IMR-90 (cell line): ENCODE measurements at regions not wholly inside any gene's neighbourhood (a gene's known extent, or its start where the extent isn't known, plus 50 kb on each side); places are given as distances from the start of the nearest gene placed in this dataset.

Experiments used
- ATAC-seq: fragments of 200-7000 bp; cut with Tn5 transposase; 2 replicates; pipeline ENCODE4 v1.9.1; 2020; ENCODE audit warnings: low read depth, mild to moderate bottlenecking, moderate library complexity
- BruUV-seq: library from RNA; stranded (reverse); fragments of 400-500 nt; replicated peaks from 2 replicates; lab custom pipeline; 2021; lab: Mats Ljungman, UMichigan
- CTCF ChIA-PET: fragments of 300-600 bp; formaldehyde crosslinking; extraction: SDS; loops from one replicate; lab custom pipeline; 2021; ENCODE audit warnings: antibody characterized with exemption; lab: Yijun Ruan, JAX
- POLR2A ChIA-PET: fragments of 300-600 bp; sonication (Branson Sonifier 250); formaldehyde crosslinking; loops from one replicate; lab custom pipeline; 2022; ENCODE audit warnings: antibody characterized with exemption; ENCODE audit not compliant: unreplicated experiment; lab: Charles Lee
- DNase-seq: peaks from one replicate; pipeline ENCODE4 v3.0.0; 2013
- H2AFZ ChIP-seq: replicated peaks from 2 replicates; pipeline ENCODE3; 2013; ENCODE audit warnings: low read length, mild to moderate bottlenecking; ENCODE audit not compliant: poor library complexity
- H2AK5ac ChIP-seq: 2 replicates; pipeline ENCODE4 v1.6.1; 2013; ENCODE audit warnings: low read depth, low read length, inconsistent platforms
- H2AK9ac ChIP-seq: replicated peaks from 2 replicates; pipeline ENCODE3; 2013; ENCODE audit warnings: mild to moderate bottlenecking, low read depth, low read length, moderate library complexity; ENCODE audit not compliant: poor library complexity
- H2BK120ac ChIP-seq: 2 replicates; pipeline ENCODE4 v1.6.1; 2013; ENCODE audit warnings: low read depth, low read length, inconsistent platforms
- H2BK15ac ChIP-seq: 3 replicates; pipeline ENCODE4 v1.6.1; 2013; ENCODE audit warnings: low read depth, low read length, inconsistent platforms
- H2BK20ac ChIP-seq: 2 replicates; pipeline ENCODE4 v1.6.1; 2013; ENCODE audit warnings: low read depth, mild to moderate bottlenecking, inconsistent platforms, low read length, moderate library complexity
- H2BK5ac ChIP-seq: 2 replicates; pipeline ENCODE4 v1.6.1; 2013; ENCODE audit warnings: mild to moderate bottlenecking, low read depth, low read length, inconsistent platforms; ENCODE audit not compliant: poor library complexity, severe bottlenecking
- H3K14ac ChIP-seq: replicated peaks from 2 replicates; pipeline ENCODE4 v1.6.1; 2013; ENCODE audit warnings: low read depth, low read length, inconsistent platforms
- H3K18ac ChIP-seq: 2 replicates; pipeline ENCODE4 v1.6.1; 2013; ENCODE audit warnings: low read depth, low read length, control low read depth
- H3K23ac ChIP-seq: 2 replicates; pipeline ENCODE4 v1.6.1; 2013; ENCODE audit warnings: low read depth, low read length, inconsistent platforms
- H3K27ac ChIP-seq: 2 replicates; pipeline ENCODE4 v1.5.1; 2013; ENCODE audit warnings: mild to moderate bottlenecking, control low read depth, low read length; ENCODE audit not compliant: insufficient read depth
- H3K27me3 ChIP-seq: 2 replicates; pipeline ENCODE4 v1.6.1; 2013; ENCODE audit warnings: low read length; ENCODE audit not compliant: control insufficient read depth, insufficient read depth
- H3K36me3 ChIP-seq: 2 replicates; pipeline ENCODE4 v1.6.1; 2013; ENCODE audit warnings: low read length, mixed read lengths; ENCODE audit not compliant: control insufficient read depth, insufficient read depth
- H3K4ac ChIP-seq: 2 replicates; pipeline ENCODE4 v1.6.1; 2013; ENCODE audit warnings: low read depth, low read length, inconsistent platforms
- H3K4me1 ChIP-seq: 2 replicates; pipeline ENCODE4 v1.6.1; 2013; ENCODE audit warnings: low read length, mixed read lengths; ENCODE audit not compliant: control insufficient read depth, insufficient read depth
- H3K4me2 ChIP-seq: 2 replicates; pipeline ENCODE4 v1.6.1; 2013; ENCODE audit warnings: low read depth, mild to moderate bottlenecking, control low read depth, low read length, moderate library complexity
- H3K4me3 ChIP-seq: 2 replicates; pipeline ENCODE4 v1.5.1; 2013; ENCODE audit warnings: low read depth, mild to moderate bottlenecking, control low read depth, low read length, moderate library complexity; ENCODE audit not compliant: insufficient read depth
- H3K56ac ChIP-seq: 2 replicates; pipeline ENCODE4 v1.6.1; 2013; ENCODE audit warnings: low read length, inconsistent platforms; ENCODE audit not compliant: insufficient read depth; ENCODE audit errors: extremely low read depth
- H3K79me1 ChIP-seq, 2 experiments: 2 replicates each; pipeline ENCODE4 v1.6.1; 2013; ENCODE audit warnings: low read length in 2 of 2, inconsistent platforms in 1 of 2, low read depth in 1 of 2
- H3K9ac ChIP-seq: 2 replicates; pipeline ENCODE4 v1.6.1; 2013; ENCODE audit warnings: low read depth, low read length, control low read depth
- H3K9me1 ChIP-seq: 2 replicates; pipeline ENCODE4 v1.6.1; 2013; ENCODE audit warnings: low read length, inconsistent platforms; ENCODE audit not compliant: insufficient read depth
- H3K9me3 ChIP-seq: 2 replicates; pipeline ENCODE4 v1.6.1; 2013; ENCODE audit warnings: low read length; ENCODE audit not compliant: control insufficient read depth, insufficient read depth
- H4K20me1 ChIP-seq: 2 replicates; pipeline ENCODE4 v1.6.1; 2013; ENCODE audit warnings: low read length, inconsistent platforms; ENCODE audit not compliant: insufficient read depth
- H4K5ac ChIP-seq: 2 replicates; pipeline ENCODE4 v1.6.1; 2013; ENCODE audit warnings: mild to moderate bottlenecking, low read depth, low read length, control low read depth
- H4K8ac ChIP-seq, 2 experiments: 2 replicates each; pipeline ENCODE4 v1.6.1; 2013; ENCODE audit warnings: low read depth in 2 of 2, low read length in 2 of 2, control low read depth in 1 of 2, inconsistent platforms in 1 of 2
- H4K91ac ChIP-seq: 2 replicates; pipeline ENCODE4 v1.6.1; 2013; ENCODE audit warnings: low read depth, low read length, inconsistent platforms; ENCODE audit not compliant: insufficient read depth
- BHLHE40 ChIP-seq: fragments of 150-350 bp; IDR thresholded peaks from 2 replicates; pipeline ENCODE4 v1.6.1; 2016; ENCODE audit warnings: mild to moderate bottlenecking, low read depth, low read length
- CHD1 ChIP-seq: IDR thresholded peaks from 2 replicates; pipeline ENCODE4 v1.6.1; 2012; ENCODE audit warnings: low read depth, low read length, improper control_type of control experiment
- CTCF ChIP-seq: conservative IDR thresholded peaks from 2 replicates; pipeline ENCODE4 v1.5.1; 2012; ENCODE audit warnings: mild to moderate bottlenecking, low read depth, low read length, improper control_type of control experiment
- FOS ChIP-seq: fragments of 150-350 bp; IDR thresholded peaks from 2 replicates; pipeline ENCODE4 v1.6.1; 2016; ENCODE audit warnings: low read depth, low read length
- MAZ ChIP-seq: IDR thresholded peaks from 2 replicates; pipeline ENCODE4 v1.6.1; 2012; ENCODE audit warnings: low read depth, mild to moderate bottlenecking, low read length, improper control_type of control experiment, moderate library complexity, borderline replicate concordance
- MXI1 ChIP-seq: IDR thresholded peaks from 2 replicates; pipeline ENCODE4 v1.6.1; 2012; ENCODE audit warnings: low read depth, mild to moderate bottlenecking, low read length, moderate library complexity, borderline replicate concordance
- NFE2L2 ChIP-seq: fragments of 150-350 bp; IDR thresholded peaks from 2 replicates; pipeline ENCODE4 v1.6.1; 2016; ENCODE audit warnings: low read depth, mild to moderate bottlenecking, low read length
- POLR2A ChIP-seq: IDR thresholded peaks from 2 replicates; pipeline ENCODE4 v1.6.1; 2012; ENCODE audit warnings: mild to moderate bottlenecking, low read depth, low read length
- RFX5 ChIP-seq: IDR thresholded peaks from 2 replicates; pipeline ENCODE4 v1.8.0; 2012; ENCODE audit warnings: low read depth, mild to moderate bottlenecking, low read length, moderate library complexity
- USF2 ChIP-seq: fragments of 150-350 bp; IDR thresholded peaks from 2 replicates; pipeline ENCODE4 v1.6.1; 2017; ENCODE audit warnings: mild to moderate bottlenecking, antibody characterized with exemption, low read length, low read depth
- dilution Hi-C: fragments of 300-500 bp; cut with HindIII; formaldehyde crosslinking; loops from one replicate; pipeline ENCODE4 v1.14.3; 2018; ENCODE audit warnings: low sequenced_read_pairs; ENCODE audit not compliant: unreplicated experiment
- in situ Hi-C: fragments of 300-500 bp; cut with MboI; formaldehyde crosslinking; loops from 3 replicates; pipeline ENCODE4 v1.14.3; 2019; ENCODE audit warnings: low sequenced_read_pairs, inconsistent platforms, mixed read lengths
- intact Hi-C: fragments of 100-400 bp; cut with micrococcal nuclease; formaldehyde crosslinking; loops from 2 replicates; pipeline ENCODE4 v1.10.0; 2022

- H3K14ac ChIP-seq: no peak overlapping the region
- no peaks in the 10 kb centered on the region for H3K9me1 ChIP-seq
- no peak overlapping the region for H2BK120ac ChIP-seq
- intact Hi-C loops (no loop called here), in situ Hi-C loops (no loop called here), dilution Hi-C loops (no loop called here)
- no peaks in the 10 kb centered on the region for H3K79me1 ChIP-seq
- DNase-seq: no peak
- no peak overlapping the region for H2BK5ac ChIP-seq
- H3K36me3 ChIP-seq: no peaks in the 10 kb centered on the region
- H2BK15ac ChIP-seq: no peak overlapping the region
- no peak overlapping the region for H2AK9ac ChIP-seq
- no peak overlapping the region for H3K18ac ChIP-seq
- CTCF ChIA-PET: no interaction called here
- H4K8ac ChIP-seq: no peak overlapping the region
- H3K4me1 ChIP-seq: no peaks in the 10 kb centered on the region
- peaks cover 5% of the 10 kb centered on the region for H3K9me3 ChIP-seq
- no peaks in the 10 kb centered on the region for H4K20me1 ChIP-seq
- no peak overlapping the region for H3K56ac ChIP-seq
- TF ChIP-seq CTCF: no peak
- no peak for TF ChIP-seq POLR2A
- TF ChIP-seq RFX5: no peak
- TF ChIP-seq MAZ: no peak
- TF ChIP-seq FOS: no peak
- TF ChIP-seq USF2: no peak
- no peak for TF ChIP-seq BHLHE40
- no peak for TF ChIP-seq MXI1
- no peak for TF ChIP-seq NFE2L2
- no peak for TF ChIP-seq CHD1
- no peak overlapping the region for H4K5ac ChIP-seq
- POLR2A ChIA-PET: no interaction called here
- no peak overlapping the region for H3K23ac ChIP-seq
- H4K91ac ChIP-seq: no peak overlapping the region
- BruUV-seq: no TSS peak
- H2AK5ac ChIP-seq: no peak overlapping the region
- no peak overlapping the region for H3K4me3 ChIP-seq
- no peak for ATAC-seq
- H2AFZ ChIP-seq: no peak overlapping the region
- H3K4ac ChIP-seq: no peak overlapping the region
- H3K4me2 ChIP-seq: no peak overlapping the region
- no peak overlapping the region for H3K27ac ChIP-seq
- H3K9ac ChIP-seq: no peak overlapping the region
- H3K27me3 ChIP-seq: no peaks in the 10 kb centered on the region
- H2BK20ac ChIP-seq: no peak overlapping the region
These were observed 311.2 kb upstream of the SEMA3D start for GRCh38 chr7:85498031-85498430.
